Neuronal stem cell (in vitro differentiated cells): ENCODE measurements at regions not wholly inside any gene's neighbourhood (a gene's known extent, or its start where the extent isn't known, plus 50 kb on each side); places are given as distances from the start of the nearest gene placed in this dataset.

Experiments used
- DNase-seq: peaks from one replicate; pipeline ENCODE4 v3.0.0-alpha.2; 2013; ENCODE audit warnings: low spot score
- H2AFZ ChIP-seq: one replicate; pipeline ENCODE4 v1.6.1; 2013; ENCODE audit warnings: mild to moderate bottlenecking, low read length, inconsistent platforms
- H2AK5ac ChIP-seq: 2 replicates; pipeline ENCODE4 v1.6.1; 2013; ENCODE audit warnings: low read depth, mild to moderate bottlenecking, inconsistent platforms, low read length, moderate library complexity, mixed read lengths
- H2BK120ac ChIP-seq: 2 replicates; pipeline ENCODE4 v1.6.1; 2013; ENCODE audit warnings: low read depth, mild to moderate bottlenecking, inconsistent platforms, low read length, moderate library complexity, mixed read lengths
- H2BK12ac ChIP-seq: one replicate; pipeline ENCODE4 v1.6.1; 2013; ENCODE audit warnings: low read length, inconsistent platforms
- H2BK15ac ChIP-seq: 2 replicates; pipeline ENCODE4 v1.6.1; 2013; ENCODE audit warnings: mild to moderate bottlenecking, low read length, inconsistent platforms, mixed read lengths
- H2BK5ac ChIP-seq: one replicate; pipeline ENCODE4 v1.6.1; 2013; ENCODE audit warnings: inconsistent platforms, mild to moderate bottlenecking, low read length, moderate library complexity
- H3K14ac ChIP-seq: one replicate; pipeline ENCODE4 v1.6.1; 2013; ENCODE audit warnings: low read length, inconsistent platforms
- H3K18ac ChIP-seq: 2 replicates; pipeline ENCODE4 v1.6.1; 2013; ENCODE audit warnings: low read length, inconsistent platforms
- H3K23ac ChIP-seq: 2 replicates; pipeline ENCODE4 v1.6.1; 2013; ENCODE audit warnings: low read depth, mild to moderate bottlenecking, mixed read lengths, low read length, inconsistent platforms; ENCODE audit not compliant: poor library complexity
- H3K27ac ChIP-seq: replicated peaks from 3 replicates; pipeline ENCODE4 v1.5.1; 2013; ENCODE audit warnings: low read length, inconsistent platforms
- H3K27me3 ChIP-seq, 3 experiments: 2 replicates each; pipeline ENCODE4 v1.6.1; 2013; ENCODE audit warnings: low read length in 3 of 3, mild to moderate bottlenecking in 2 of 3, inconsistent platforms in 1 of 3, low read depth in 1 of 3, mixed read lengths in 1 of 3, moderate library complexity in 1 of 3; ENCODE audit not compliant: control insufficient read depth in 3 of 3, insufficient read depth in 3 of 3
- H3K36me3 ChIP-seq, 2 donors: replicated peaks in 1 of 2; 2 replicates each; pipeline ENCODE4 v1.6.1; 2013; ENCODE audit warnings: low read length in 2 of 2; ENCODE audit not compliant: control insufficient read depth in 2 of 2, insufficient read depth in 2 of 2
- H3K4ac ChIP-seq: 2 replicates; pipeline ENCODE4 v1.6.1; 2013; ENCODE audit warnings: inconsistent platforms, mild to moderate bottlenecking, low read length, moderate library complexity
- H3K4me1 ChIP-seq, 2 donors: 1 replicate in 1 of 2; 2 replicates in 1 of 2; pipeline ENCODE4 v1.6.1; 2013; ENCODE audit warnings: low read length in 2 of 2, low read depth in 1 of 2; ENCODE audit not compliant: control insufficient read depth in 2 of 2, insufficient read depth in 1 of 2
- H3K4me2 ChIP-seq: one replicate; pipeline ENCODE4 v1.6.1; 2013; ENCODE audit warnings: mild to moderate bottlenecking, low read length, inconsistent platforms; ENCODE audit not compliant: insufficient read depth, poor library complexity, severe bottlenecking
- H3K4me3 ChIP-seq, 2 donors: 2 replicates each; pipeline ENCODE4 v1.5.1; 2013; ENCODE audit warnings: low read length in 2 of 2, mild to moderate bottlenecking in 2 of 2, inconsistent platforms in 1 of 2, moderate library complexity in 1 of 2
- H3K79me1 ChIP-seq: one replicate; pipeline ENCODE4 v1.6.1; 2013; ENCODE audit warnings: low read depth, mild to moderate bottlenecking, inconsistent platforms, low read length, moderate library complexity
- H3K9ac ChIP-seq: one replicate; pipeline ENCODE4 v1.6.1; 2013; ENCODE audit warnings: mild to moderate bottlenecking, low read depth, low read length, inconsistent platforms; ENCODE audit not compliant: poor library complexity
- H3K9me3 ChIP-seq, 2 donors: replicated peaks in 1 of 2; 2 replicates each; pipeline versions ENCODE3 to v1.6.1; 2013; ENCODE audit warnings: low read length in 2 of 2, mild to moderate bottlenecking in 2 of 2, inconsistent platforms in 1 of 2, low read depth in 1 of 2, mixed read lengths in 1 of 2, moderate library complexity in 1 of 2; ENCODE audit not compliant: control insufficient read depth in 2 of 2, insufficient read depth in 1 of 2
- H4K8ac ChIP-seq: one replicate; pipeline ENCODE4 v1.6.1; 2013; ENCODE audit warnings: low read depth, mild to moderate bottlenecking, inconsistent platforms, low read length, moderate library complexity
- H4K91ac ChIP-seq: one replicate; pipeline ENCODE4 v1.6.1; 2013; ENCODE audit warnings: low read length, low read depth, mild to moderate bottlenecking, inconsistent platforms; ENCODE audit not compliant: poor library complexity
- WGBS, 2 donors: extraction: QIAGEN DNeasy Blood & Tissue Kit; methylation state at CpG; one replicate each; pipeline ENCODE4 v1.1.7; 2013; ENCODE audit warnings: missing lambda C conversion rate in 2 of 2, mixed read lengths in 1 of 2; ENCODE audit not compliant: insufficient read length in 2 of 2, insufficient replicate concordance in 1 of 2; ENCODE audit errors: extremely low coverage in 2 of 2; 5-methylcytosine and 5-hydroxymethylcytosine counted together

GRCh38 chr1:4002741-4003140 is 102.7 kb upstream of the C1orf174 start:
- H3K4me2 ChIP-seq: no peak overlapping the region
- no peak overlapping the region for H4K91ac ChIP-seq
- no peak for DNase-seq
- no peak overlapping the region for H3K18ac ChIP-seq
- no peak overlapping the region for H2BK12ac ChIP-seq
- H2AFZ ChIP-seq: no peak overlapping the region
- H3K4me1 ChIP-seq: peaks cover 0 to 2% of the 10 kb centered on the region in 2 donors
- H3K9me3 ChIP-seq: peaks cover 0 to 1% of the 10 kb centered on the region in 2 donors
- H3K4me3 ChIP-seq: no peak overlapping the region
- H2BK15ac ChIP-seq: no peak overlapping the region
- no peak overlapping the region for H3K9ac ChIP-seq
- H3K4ac ChIP-seq: no peak overlapping the region
- H4K8ac ChIP-seq: no peak overlapping the region
- no peaks in the 10 kb centered on the region for H3K79me1 ChIP-seq
- no peak overlapping the region for H2BK120ac ChIP-seq
- no peak overlapping the region for H2BK5ac ChIP-seq
- H3K27ac ChIP-seq: no peak overlapping the region
- WGBS, 2 donors: no CpG with 5 or more reads among the region's 10 CpGs
- no peaks in the 10 kb centered on the region for H3K36me3 ChIP-seq
- H3K27me3 ChIP-seq: peaks cover 0 to 7% (median 0%) of the 10 kb centered on the region in 3 experiments
- no peak overlapping the region for H3K14ac ChIP-seq
- H3K23ac ChIP-seq: no peak overlapping the region
- H2AK5ac ChIP-seq: no peak overlapping the region

- WGBS, 2 donors: no CpG with 5 or more reads among the region's 20 CpGs
These were observed 103.9 kb upstream of the C1orf174 start for GRCh38 chr1:4003846-4004505.

GRCh38 chr1:4004635-4005430 is 104.8 kb upstream of the C1orf174 start:
- no CpG with 5 or more reads among the region's 17 CpGs for WGBS, 2 donors

More at GRCh38 chr1:4003846-4004505, 103.9 kb upstream of the C1orf174 start:
- H3K23ac ChIP-seq: no peak overlapping the region
- H4K91ac ChIP-seq: no peak overlapping the region
- H3K27me3 ChIP-seq: peaks cover 0 to 7% (median 0%) of the 10 kb centered on the region in 3 experiments
- no peak overlapping the region for H2AFZ ChIP-seq
- H3K9ac ChIP-seq: no peak overlapping the region
- H2BK5ac ChIP-seq: no peak overlapping the region
- H2AK5ac ChIP-seq: no peak overlapping the region
- H3K36me3 ChIP-seq: no peaks in the 10 kb centered on the region
- no peak overlapping the region for H2BK120ac ChIP-seq
- no peak overlapping the region for H4K8ac ChIP-seq
- no peak overlapping the region for H2BK12ac ChIP-seq
- peaks cover 0 to 2% of the 10 kb centered on the region in 2 donors for H3K4me1 ChIP-seq
- no peak overlapping the region for H3K4me2 ChIP-seq
- peak overlapping the region; percentile 48 for H3K18ac ChIP-seq
- no peaks in the 10 kb centered on the region for H3K9me3 ChIP-seq
- no peak overlapping the region for H3K4ac ChIP-seq
- peak overlapping the region in 1 of 2 donors; percentile 17 for H3K4me3 ChIP-seq
- DNase-seq: no peak
- H3K79me1 ChIP-seq: no peaks in the 10 kb centered on the region
- H3K14ac ChIP-seq: no peak overlapping the region
- no peak overlapping the region for H2BK15ac ChIP-seq
- H3K27ac ChIP-seq: no peak overlapping the region

GRCh38 chr1:4005431-4005830 is 105.4 kb upstream of the C1orf174 start:
- H3K14ac ChIP-seq: no peak overlapping the region
- H3K4me3 ChIP-seq: no peak overlapping the region
- no peak overlapping the region for H3K4ac ChIP-seq
- H3K9ac ChIP-seq: no peak overlapping the region
- H4K8ac ChIP-seq: no peak overlapping the region
- H3K27me3 ChIP-seq: peaks cover 0 to 7% (median 0%) of the 10 kb centered on the region in 3 experiments
- no peak overlapping the region for H3K4me2 ChIP-seq
- no peak overlapping the region for H3K18ac ChIP-seq
- H3K23ac ChIP-seq: no peak overlapping the region
- no peaks in the 10 kb centered on the region for H3K79me1 ChIP-seq
- no peaks in the 10 kb centered on the region for H3K9me3 ChIP-seq
- H2BK15ac ChIP-seq: no peak overlapping the region
- H2AFZ ChIP-seq: no peak overlapping the region
- no peak overlapping the region for H2BK5ac ChIP-seq
- H3K4me1 ChIP-seq: peaks cover 0 to 2% of the 10 kb centered on the region in 2 donors
- WGBS, 2 donors: no CpG with 5 or more reads among the region's 6 CpGs
- H4K91ac ChIP-seq: no peak overlapping the region
- no peak for DNase-seq
- H3K36me3 ChIP-seq: no peaks in the 10 kb centered on the region
- no peak overlapping the region for H3K27ac ChIP-seq
- H2BK12ac ChIP-seq: no peak overlapping the region
- no peak overlapping the region for H2AK5ac ChIP-seq
- H2BK120ac ChIP-seq: no peak overlapping the region

More at GRCh38 chr1:4004635-4005430, 104.8 kb upstream of the C1orf174 start:
- H3K14ac ChIP-seq: no peak overlapping the region
- no peak for DNase-seq
- no peak overlapping the region for H3K4me2 ChIP-seq
- H3K36me3 ChIP-seq: no peaks in the 10 kb centered on the region
- no peak overlapping the region for H3K23ac ChIP-seq
- no peak overlapping the region for H2BK15ac ChIP-seq
- H2AFZ ChIP-seq: no peak overlapping the region
- H2BK120ac ChIP-seq: no peak overlapping the region
- H3K27me3 ChIP-seq: peaks cover 0 to 7% (median 0%) of the 10 kb centered on the region in 3 experiments
- no peak overlapping the region for H2BK5ac ChIP-seq
- no peak overlapping the region for H3K4ac ChIP-seq
- no peak overlapping the region for H3K27ac ChIP-seq
- no peak overlapping the region for H4K91ac ChIP-seq
- H2AK5ac ChIP-seq: no peak overlapping the region
- H3K79me1 ChIP-seq: no peaks in the 10 kb centered on the region
- H2BK12ac ChIP-seq: no peak overlapping the region
- no peak overlapping the region for H3K9ac ChIP-seq
- no peak overlapping the region for H4K8ac ChIP-seq
- peaks cover 0 to 2% of the 10 kb centered on the region in 2 donors for H3K4me1 ChIP-seq
- H3K4me3 ChIP-seq: no peak overlapping the region
- peak overlapping the region; percentile 41 for H3K18ac ChIP-seq
- no peaks in the 10 kb centered on the region for H3K9me3 ChIP-seq
